AG10803 (cell line): ENCODE measurements at regions not wholly inside any gene's neighbourhood (a gene's known extent, or its start where the extent isn't known, plus 50 kb on each side); places are given as distances from the start of the nearest gene placed in this dataset.

Experiments
- DNase-seq: peaks from one replicate; pipeline ENCODE4 v3.0.0; 2010; ENCODE audit warnings: low read depth
- H3K4me3 ChIP-seq: 2 replicates; pipeline ENCODE4 v1.5.1; 2011; ENCODE audit warnings: mild to moderate bottlenecking, low read length, control low read depth
- CTCF ChIP-seq: conservative IDR thresholded peaks from 2 replicates; pipeline ENCODE4 v1.5.1; 2011; ENCODE audit warnings: mild to moderate bottlenecking, low read length, control low read depth, inconsistent platforms

GRCh38 chr21:14751011-14751410, 204.9 kb upstream of the SAMSN1 start:
- DNase-seq = no peak
- no peak overlapping the region for H3K4me3 ChIP-seq
- TF ChIP-seq CTCF = no peak

- DNase-seq = no peak
- TF ChIP-seq CTCF = no peak
- H3K4me3 ChIP-seq = no peak overlapping the region
Observed at GRCh38 chr21:14750041-14750440, 203.9 kb upstream of the SAMSN1 start.

GRCh38 chr21:14748662-14749061, 202.5 kb upstream of the SAMSN1 start:
- no peak for DNase-seq
- no peak for TF ChIP-seq CTCF
- no peak overlapping the region for H3K4me3 ChIP-seq

GRCh38 chr21:14744368-14744767, 198.3 kb upstream of the SAMSN1 start:
- DNase-seq = no peak
- TF ChIP-seq CTCF = no peak
- no peak overlapping the region for H3K4me3 ChIP-seq

- H3K4me3 ChIP-seq = no peak overlapping the region
- TF ChIP-seq CTCF = no peak
- no peak for DNase-seq
Observed at GRCh38 chr21:14742119-14742518, 196.0 kb upstream of the SAMSN1 start.

GRCh38 chr21:14741256-14741655, 195.1 kb upstream of the SAMSN1 start:
- no peak for TF ChIP-seq CTCF
- no peak overlapping the region for H3K4me3 ChIP-seq
- no peak for DNase-seq

GRCh38 chr21:14740692-14741091, 194.6 kb upstream of the SAMSN1 start:
- H3K4me3 ChIP-seq = no peak overlapping the region
- TF ChIP-seq CTCF = no peak
- no peak for DNase-seq
